ENCODE measurements at regions not wholly inside any gene's neighbourhood (a gene's known extent, or its start where the extent isn't known, plus 50 kb on each side); places are given as distances from the start of the nearest gene placed in this dataset.
A peak's percentile ranks its signal among the peaks of the same experiment; 100 is the strongest.

DNA sequence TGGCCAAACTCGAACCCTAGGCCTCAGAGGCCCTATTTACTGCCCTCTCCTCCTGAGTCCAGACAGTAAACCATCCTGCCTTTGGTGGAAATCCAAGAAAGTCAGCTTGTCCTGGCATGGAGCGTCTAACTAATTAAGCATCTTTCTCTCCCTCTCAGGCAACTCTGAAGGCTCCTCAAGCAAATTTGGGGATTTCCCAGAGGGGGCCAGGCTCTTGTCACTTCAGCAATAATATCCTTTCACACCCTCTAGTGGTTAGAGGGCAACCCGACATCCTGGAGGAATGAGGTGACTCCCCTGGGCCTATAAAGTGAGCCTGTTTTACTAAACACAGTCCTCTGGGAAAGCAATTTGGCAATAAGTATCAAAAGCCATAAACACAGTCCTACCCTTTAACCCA lies 60.4 kb downstream of the NOG start:
- TF ChIP-seq, protein P1, sequence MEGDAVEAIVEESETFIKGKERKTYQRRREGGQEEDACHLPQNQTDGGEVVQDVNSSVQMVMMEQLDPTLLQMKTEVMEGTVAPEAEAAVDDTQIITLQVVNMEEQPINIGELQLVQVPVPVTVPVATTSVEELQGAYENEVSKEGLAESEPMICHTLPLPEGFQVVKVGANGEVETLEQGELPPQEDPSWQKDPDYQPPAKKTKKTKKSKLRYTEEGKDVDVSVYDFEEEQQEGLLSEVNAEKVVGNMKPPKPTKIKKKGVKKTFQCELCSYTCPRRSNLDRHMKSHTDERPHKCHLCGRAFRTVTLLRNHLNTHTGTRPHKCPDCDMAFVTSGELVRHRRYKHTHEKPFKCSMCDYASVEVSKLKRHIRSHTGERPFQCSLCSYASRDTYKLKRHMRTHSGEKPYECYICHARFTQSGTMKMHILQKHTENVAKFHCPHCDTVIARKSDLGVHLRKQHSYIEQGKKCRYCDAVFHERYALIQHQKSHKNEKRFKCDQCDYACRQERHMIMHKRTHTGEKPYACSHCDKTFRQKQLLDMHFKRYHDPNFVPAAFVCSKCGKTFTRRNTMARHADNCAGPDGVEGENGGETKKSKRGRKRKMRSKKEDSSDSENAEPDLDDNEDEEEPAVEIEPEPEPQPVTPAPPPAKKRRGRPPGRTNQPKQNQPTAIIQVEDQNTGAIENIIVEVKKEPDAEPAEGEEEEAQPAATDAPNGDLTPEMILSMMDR (IDR thresholded peaks at IDR 0.05; ENCODE audit: extremely low read depth in 1 of 2, insufficient read depth in 1 of 2, low read depth in 1 of 2, low read length in 2 of 2) = peak; percentile 27 to 33
- no peak for TF ChIP-seq EZH2 (IDR thresholded peaks at IDR 0.05; ENCODE audit: borderline replicate concordance, low read depth, low read length, severe bottlenecking)
- TF ChIP-seq POLR2AphosphoS5 (IDR thresholded peaks at IDR 0.05; ENCODE audit: insufficient read depth, low read depth, low read length) = no peak
- no peak for TF ChIP-seq POLR2A (IDR thresholded peaks at IDR 0.05; ENCODE audit: low read depth, low read length)
- TF ChIP-seq, protein P2, sequence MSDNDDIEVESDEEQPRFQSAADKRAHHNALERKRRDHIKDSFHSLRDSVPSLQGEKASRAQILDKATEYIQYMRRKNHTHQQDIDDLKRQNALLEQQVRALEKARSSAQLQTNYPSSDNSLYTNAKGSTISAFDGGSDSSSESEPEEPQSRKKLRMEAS (IDR thresholded peaks at IDR 0.05; ENCODE audit: insufficient read depth, insufficient read length) = no peak
- TF ChIP-seq JUN (IDR thresholded peaks at IDR 0.05; ENCODE audit: borderline replicate concordance, insufficient read depth, insufficient read length, low read depth) = no peak
- no peak for TF ChIP-seq MYC (IDR thresholded peaks at IDR 0.05; ENCODE audit: low read depth, low read length)
- no peak for TF ChIP-seq FOS (IDR thresholded peaks at IDR 0.05; ENCODE audit: borderline replicate concordance, insufficient read depth, low read length)
